NCI-H774 (cell line): ENCODE measurements at regions not wholly inside any gene's neighbourhood (a gene's known extent, or its start where the extent isn't known, plus 50 kb on each side); places are given as distances from the start of the nearest gene placed in this dataset.
"Not testable (repeated sequence)": the region's sequence is repeated elsewhere in the genome, so short reads cannot be mapped to it uniquely, and the experiment has no call there.

Experiments used
- DNase-seq: peaks from one replicate; lab custom pipeline; 2025; lab: John Stamatoyannopoulos, UW

GRCh38 chr5:92560698-92561401, 1020.2 kb downstream of the NR2F1-AS1 start:
- DNase-seq, result no peak

DNA sequence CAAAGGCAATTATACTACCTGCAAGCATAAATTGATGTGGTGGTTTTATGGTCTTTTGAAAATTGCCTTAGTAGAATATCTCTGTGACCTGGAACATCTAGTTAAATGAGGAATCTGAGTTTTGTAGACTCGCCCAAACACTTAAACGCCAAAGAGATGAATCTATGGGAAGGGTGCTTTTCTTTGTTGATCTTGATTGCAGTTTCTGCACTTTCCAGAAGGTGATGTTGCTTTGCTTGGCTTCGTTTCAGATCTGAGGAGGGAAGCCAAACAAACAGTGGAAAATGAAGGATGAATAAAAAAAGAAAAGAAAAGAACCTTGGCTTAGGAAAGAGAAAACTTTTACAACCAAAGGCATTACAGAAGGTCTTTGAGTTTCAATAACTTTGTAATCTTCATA, 1021.2 kb downstream of the NR2F1-AS1 start:
- DNase-seq, result no peak

DNA sequence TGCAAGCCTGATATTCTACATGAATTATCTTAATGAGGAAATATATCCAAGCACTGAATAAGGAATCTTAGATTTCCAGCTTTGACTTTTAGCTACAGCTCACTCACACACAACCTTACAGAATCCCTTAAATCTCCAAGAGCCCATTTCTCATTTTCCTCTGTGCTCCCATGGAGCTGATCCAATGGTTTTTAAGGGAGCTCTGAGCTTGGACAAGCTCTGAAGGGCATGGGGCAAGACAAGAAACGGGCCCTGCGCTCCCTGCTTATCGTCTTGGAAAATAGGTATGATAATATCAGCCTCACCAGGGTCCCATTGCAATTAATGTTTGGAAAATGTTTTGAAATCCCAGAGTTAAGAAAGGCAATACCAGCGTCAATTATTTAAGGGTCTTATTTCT, 1021.7 kb downstream of the NR2F1-AS1 start:
- DNase-seq, result no peak

DNA sequence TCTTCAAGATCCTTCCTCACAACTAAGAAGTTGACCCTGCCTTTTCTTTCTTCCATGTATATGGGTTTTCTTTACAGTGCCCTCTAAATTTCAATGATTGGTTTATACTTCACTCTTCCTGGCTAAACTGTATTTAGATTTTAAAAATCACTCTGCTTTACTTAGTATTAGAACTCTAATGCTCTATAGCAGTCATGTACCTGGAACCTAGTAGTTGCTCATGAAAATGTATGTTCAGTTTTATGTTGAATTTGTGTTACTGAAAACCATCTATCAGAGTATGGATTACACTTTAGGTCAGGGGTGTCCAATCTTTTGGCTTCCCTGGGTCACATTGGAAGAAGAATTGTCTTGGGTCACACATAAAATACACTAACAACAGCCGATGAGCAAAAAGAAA, 1024.3 kb downstream of the NR2F1-AS1 start:
- DNase-seq, result no peak

GRCh38 chr5:92554447-92555085, 1026.5 kb downstream of the NR2F1-AS1 start:
- no peak for DNase-seq

DNA sequence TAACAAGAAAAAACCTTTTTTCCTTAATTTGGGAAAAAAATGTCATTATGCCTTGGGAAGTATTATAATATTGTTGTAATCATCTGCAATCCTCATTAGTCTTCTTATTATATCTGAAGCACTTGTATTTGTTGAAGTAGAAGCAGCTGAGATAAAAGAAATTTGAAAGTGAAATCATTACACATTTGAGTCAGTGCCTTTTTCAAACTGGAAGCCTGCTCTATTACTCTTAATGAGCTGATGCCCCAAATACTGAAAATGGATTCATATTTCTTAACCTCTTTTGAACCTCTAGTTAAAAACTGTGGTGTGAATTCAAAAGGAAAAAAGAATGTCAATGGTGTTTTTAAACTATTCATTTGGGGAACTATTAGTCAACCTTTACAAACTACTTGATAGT, 1027.7 kb downstream of the NR2F1-AS1 start:
- no peak for DNase-seq

DNA sequence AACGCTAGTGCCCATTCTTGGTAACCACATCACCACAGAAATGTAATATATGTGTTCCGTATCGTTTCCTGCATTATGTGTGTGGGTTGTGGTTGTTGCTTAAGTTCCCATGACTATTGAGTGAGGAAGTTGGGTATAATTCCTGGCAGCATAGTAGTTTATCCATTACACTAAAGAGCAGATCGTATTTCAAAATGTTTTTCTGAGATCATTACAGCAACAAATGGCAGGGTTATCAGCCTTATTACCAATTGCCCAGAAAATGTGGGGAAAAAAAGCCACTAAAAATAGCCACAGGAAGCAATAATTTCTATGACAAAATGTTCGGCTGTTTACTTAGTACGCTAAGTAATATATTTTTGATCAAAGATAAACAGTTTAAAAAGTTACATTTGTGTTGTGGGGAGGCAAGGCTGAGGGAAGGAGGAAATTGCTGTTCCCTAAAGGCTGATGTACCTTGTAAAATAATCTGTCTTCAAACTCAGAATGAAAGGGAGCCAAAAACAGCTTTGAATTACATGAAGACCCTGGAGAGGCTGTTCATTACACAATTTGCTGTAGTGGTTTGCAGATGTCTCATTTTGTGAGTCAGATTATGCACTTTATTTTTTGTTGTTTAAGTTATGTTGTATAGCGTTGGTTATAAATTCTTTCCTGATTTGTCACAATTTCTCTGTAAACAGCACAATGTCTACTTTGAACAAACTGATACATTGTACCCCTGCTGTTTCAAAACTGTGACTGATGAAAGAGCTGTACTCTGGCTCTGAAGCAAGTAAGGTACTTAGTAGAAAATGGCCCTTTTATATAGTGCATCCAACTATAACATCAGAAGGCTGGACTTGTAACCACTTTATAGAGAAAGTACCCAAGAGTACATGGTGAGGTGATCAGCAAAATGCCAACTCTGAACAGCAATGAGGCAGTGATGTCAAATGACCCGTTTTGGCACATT, 1028.5 kb downstream of the NR2F1-AS1 start:
- DNase-seq, result no peak

GRCh38 chr5:92548346-92548745, 1032.7 kb downstream of the NR2F1-AS1 start:
- no peak for DNase-seq

DNA sequence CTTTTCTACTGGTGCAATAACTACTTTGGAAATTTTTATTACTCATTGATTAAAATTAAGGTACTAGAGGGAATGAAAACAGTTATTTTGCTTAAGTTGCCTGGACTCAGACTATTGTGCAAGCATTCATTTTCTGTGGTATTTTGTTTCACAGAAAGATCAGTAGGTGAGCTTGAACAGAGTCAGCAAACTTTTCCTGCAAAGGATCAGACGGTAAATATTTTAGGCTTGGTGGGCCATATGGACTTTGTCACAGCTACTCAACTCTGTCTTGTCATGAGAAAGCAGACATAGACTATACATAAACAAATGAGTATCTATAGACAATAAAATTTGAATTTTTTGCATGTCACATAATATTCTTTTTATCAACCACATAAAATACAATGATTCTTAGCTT, 1036.4 kb downstream of the NR2F1-AS1 start:
- DNase-seq, result no peak

DNA sequence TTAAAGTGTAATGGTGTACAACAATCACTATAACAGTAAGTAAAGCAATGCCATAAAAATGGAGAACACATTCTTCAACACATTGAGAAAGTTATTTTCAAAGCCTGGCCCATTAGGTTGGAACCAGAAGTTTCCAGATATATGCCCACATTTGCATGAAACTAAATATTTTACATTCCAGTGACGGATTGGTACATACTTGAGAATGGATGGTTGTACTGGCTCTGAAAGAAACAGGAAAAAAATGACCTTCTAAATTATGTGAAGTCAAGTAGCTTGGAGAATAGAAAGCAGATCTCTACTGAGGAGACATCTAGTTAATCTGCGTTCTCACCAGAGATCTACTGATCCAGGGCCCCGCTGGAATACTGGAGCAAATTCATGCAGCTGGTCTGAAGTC, 1037.0 kb downstream of the NR2F1-AS1 start:
- DNase-seq, result no peak

GRCh38 chr5:92543201-92543600, 1037.8 kb downstream of the NR2F1-AS1 start:
- no peak for DNase-seq

GRCh38 chr5:92542017-92542416, 1039.0 kb downstream of the NR2F1-AS1 start:
- not testable (repeated sequence) for DNase-seq

DNA sequence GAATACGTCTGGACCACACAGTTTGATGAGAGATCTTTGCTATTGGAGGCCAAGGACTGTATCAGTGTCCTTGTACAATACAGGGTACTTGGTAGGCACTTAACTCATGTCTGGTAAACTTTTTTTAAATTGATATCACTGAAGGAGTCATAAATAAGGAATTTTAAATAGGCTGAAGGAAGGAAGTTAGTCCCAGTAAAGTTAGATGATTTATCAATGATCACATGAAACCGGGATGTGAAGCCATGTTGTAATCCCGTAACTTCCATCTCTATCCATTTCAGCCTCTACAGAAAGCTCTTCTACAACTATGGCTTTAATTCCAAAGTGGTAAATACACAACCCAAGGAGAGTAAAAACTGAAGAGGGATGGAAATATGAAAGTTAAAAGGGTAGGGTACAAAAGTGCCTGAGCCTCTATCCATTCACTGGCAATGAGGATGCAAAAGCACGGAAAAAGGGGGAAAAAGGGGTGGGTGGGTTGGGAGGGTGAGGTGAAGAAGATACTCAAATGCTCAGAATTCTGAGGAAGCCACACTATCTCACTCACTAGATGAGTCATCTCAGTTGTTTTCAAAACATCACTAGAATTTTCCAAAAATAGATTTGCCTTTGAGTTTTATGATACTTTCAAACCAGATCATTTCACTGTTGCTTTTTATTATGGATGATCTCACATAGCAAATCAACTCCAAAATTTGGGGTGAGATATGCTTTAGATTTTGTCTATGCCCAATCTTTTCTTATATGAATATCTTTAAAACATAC, 1053.5 kb downstream of the NR2F1-AS1 start:
- no peak for DNase-seq

DNA sequence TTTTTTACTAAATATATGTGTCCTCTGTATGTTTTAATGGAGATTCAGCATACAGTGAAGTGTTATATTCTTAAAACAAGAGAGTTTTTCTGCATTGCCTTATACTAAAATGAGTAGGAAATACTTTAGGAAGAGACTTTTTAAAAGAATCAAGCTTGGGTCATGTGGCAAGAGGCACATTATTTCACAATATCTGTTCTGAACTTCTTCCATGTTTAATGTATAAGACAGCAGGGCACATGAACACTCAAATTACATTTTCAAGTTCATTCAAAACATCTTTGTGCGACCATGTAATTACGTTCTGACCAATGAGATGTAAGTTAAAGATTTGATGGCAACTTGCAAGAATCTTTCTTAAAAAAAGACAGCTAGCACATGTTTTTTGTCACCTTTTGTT, 1055.9 kb downstream of the NR2F1-AS1 start:
- no peak for DNase-seq

DNA sequence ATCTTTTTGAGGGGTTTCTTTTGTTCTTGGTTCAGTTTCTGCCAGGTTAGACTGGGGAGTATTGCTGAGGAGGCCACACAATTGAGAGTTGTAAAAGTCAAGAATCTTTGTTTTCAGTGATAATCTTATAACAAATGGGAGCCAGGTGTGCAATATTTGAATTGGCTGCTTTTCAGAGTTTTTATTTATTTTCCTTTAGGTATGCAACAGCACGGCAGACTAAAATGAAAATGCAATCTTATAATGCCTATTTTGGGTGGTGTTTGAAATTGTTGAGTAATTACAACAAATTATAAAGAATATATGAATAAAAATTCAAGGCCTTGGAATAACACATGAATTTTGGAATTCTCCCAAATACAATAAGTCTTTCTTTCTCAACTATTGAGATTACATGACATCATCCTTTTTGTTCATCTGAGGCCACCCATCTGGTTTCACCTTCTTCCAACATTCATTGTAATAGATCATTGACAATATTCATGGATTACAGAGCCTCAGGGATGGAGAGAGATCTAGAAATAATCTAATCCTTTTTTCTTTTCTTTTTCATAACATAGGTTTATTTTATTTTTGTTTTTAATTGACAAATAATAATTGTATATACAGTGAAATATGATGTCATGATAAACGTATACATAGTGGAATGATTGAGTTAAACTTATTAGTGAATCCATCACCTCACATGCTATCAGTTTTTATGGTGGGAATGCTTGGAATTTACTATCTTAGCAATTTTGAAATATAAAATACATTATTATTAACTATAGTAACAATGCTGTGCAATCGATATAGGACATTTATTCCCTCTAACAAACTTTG, 1061.0 kb downstream of the NR2F1-AS1 start:
- DNase-seq, result peak; percentile 89

GRCh38 chr5:92518318-92518904, 1062.6 kb downstream of the NR2F1-AS1 start:
- DNase-seq, result peak; percentile 22

GRCh38 chr5:92514896-92515295, 1066.1 kb downstream of the NR2F1-AS1 start:
- no peak for DNase-seq

DNA sequence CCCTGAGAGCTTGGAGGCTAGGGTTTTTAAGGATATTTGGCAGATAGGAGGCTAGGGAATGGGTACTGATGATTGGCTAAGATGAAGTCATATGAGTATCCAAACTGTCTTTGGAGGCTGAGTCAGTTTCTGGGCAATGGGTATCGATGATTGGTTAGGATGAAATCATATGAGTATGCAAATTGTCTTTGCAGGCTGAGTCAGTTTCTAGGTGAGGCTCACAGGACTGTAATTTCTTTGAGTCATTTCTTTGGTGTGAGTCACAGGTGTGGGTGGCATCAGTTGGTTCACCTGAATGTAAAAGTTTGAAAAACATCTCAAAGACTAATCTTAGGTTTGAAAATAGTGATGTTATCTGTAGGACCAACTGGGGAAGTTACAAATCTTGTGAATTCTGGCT, 1068.0 kb downstream of the NR2F1-AS1 start:
- DNase-seq, result no peak

GRCh38 chr5:92508271-92508670, 1072.7 kb downstream of the NR2F1-AS1 start:
- DNase-seq, result no peak

DNA sequence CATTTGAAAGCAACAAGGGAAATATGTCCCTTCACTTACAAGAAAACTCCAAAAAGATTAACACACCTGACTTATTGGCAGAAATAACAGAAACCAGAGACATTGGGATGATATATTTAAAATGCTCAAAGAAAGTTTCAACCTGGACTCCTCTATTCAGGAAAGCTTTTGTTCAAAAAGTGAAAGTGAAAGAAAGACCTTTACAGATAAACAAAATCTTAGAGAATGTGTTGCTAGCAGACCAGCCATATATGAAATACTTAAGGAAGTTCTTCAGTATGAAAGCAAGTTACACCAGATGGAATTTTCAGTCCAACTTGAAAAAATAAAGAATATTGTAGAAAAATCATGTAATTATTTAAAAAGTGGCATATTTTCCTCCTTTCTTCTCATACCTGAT, 1075.1 kb downstream of the NR2F1-AS1 start:
- DNase-seq, result peak; percentile 34

DNA sequence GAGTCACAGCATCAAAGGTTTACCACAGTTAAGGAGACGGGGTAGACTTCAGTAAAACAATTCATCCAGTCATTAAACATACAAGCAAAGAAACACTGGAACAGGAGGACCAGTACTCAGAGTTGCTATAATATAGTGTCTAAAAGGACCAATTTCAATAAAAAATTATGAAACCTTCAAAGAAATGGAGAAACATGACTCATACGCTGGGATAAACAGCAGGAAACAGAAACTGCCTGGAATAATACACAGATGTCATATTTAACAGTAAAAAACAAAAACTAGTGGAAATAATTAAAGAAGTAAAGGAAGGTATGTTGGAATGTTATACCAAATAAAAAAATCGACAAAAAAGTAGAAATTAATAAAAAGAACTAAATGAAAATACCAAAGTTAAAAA, 1075.9 kb downstream of the NR2F1-AS1 start:
- no peak for DNase-seq
